Erythroblast (primary cell): ENCODE measurements at regions not wholly inside any gene's neighbourhood (a gene's known extent, or its start where the extent isn't known, plus 50 kb on each side); places are given as distances from the start of the nearest gene placed in this dataset.

Experiments
- GATA1 ChIP-seq: IDR thresholded peaks from 2 replicates; pipeline ENCODE4 v1.6.1; 2011; ENCODE audit warnings: low read depth, mild to moderate bottlenecking, control low read depth, low read length, moderate library complexity
- POLR2A ChIP-seq: IDR thresholded peaks from 2 replicates; pipeline ENCODE4 v1.6.1; 2011; ENCODE audit warnings: mild to moderate bottlenecking, low read length

DNA sequence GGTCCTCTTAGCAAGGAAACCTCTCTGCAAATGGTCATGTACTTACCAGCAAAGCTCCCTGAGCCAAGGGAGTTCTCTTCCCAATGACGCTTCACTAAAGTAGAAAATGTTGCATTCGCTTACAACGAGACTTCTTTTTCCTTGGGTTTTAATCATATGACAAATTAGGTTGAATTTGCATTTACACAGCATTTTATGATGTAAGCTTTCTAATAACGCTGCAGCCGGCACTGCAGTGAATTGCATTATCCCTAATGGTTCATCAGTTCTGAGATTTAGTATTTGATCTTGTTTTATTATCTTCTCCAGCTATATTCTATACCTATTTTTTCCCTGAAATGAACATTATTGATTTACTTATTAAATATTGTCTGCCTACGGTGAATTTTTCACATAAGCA lies 339.3 kb upstream of the PFKP start:
- TF ChIP-seq POLR2A (no peak), GATA1 (no peak)
